Esophagus muscularis mucosa (tissue), 4 donors: ENCODE measurements at regions not wholly inside any gene's neighbourhood (a gene's known extent, or its start where the extent isn't known, plus 50 kb on each side); places are given as distances from the start of the nearest gene placed in this dataset.
A peak's percentile ranks its signal among the peaks of the same experiment; 100 is the strongest.

Experiments
- DNase-seq: peaks from one replicate; pipeline ENCODE4 v3.0.0-alpha.2; 2017; ENCODE audit errors: extremely low spot score
- H3K27ac ChIP-seq, 4 donors: fragments of 200-600 bp; sonication (generic); replicated peaks in 1 of 4; 1 replicate in 3 of 4; 2 replicates in 1 of 4; pipeline ENCODE4 v1.5.1; 2016 to 2019; ENCODE audit warnings: mild to moderate bottlenecking in 1 of 4
- H3K27me3 ChIP-seq, 4 donors: fragments of 200-600 bp; sonication (generic); one replicate each; pipeline versions ENCODE4 v1.5.1 to v1.6.0; 2016 to 2019
- H3K36me3 ChIP-seq, 4 donors: fragments of 200-600 bp; sonication (generic); one replicate each; pipeline ENCODE4 v1.5.1; 2016 to 2019
- H3K4me1 ChIP-seq, 4 donors: fragments of 200-600 bp; sonication (generic); one replicate each; pipeline ENCODE4 v1.5.1; 2016 to 2019
- H3K4me3 ChIP-seq, 4 donors: fragments of 200-600 bp; sonication (generic); 1 replicate in 2 of 4; 2 replicates in 2 of 4; pipeline ENCODE4 v1.5.1; 2016 to 2019; ENCODE audit warnings: mild to moderate bottlenecking in 4 of 4, moderate library complexity in 1 of 4
- H3K9me3 ChIP-seq, 4 donors: fragments of 200-600 bp; sonication (generic); 1 replicate in 3 of 4; 2 replicates in 1 of 4; pipeline ENCODE4 v1.5.1; 2016 to 2019
- CTCF ChIP-seq, 3 experiments: fragments of 200-600 bp in 2 of 3; fragments of 450-650 bp in 1 of 3; sonication (generic) in 2 of 3; IDR thresholded peaks; one replicate each; pipeline ENCODE4 v1.5.1; 2017 to 2019; ENCODE audit warnings: antibody characterized with exemption in 3 of 3, mild to moderate bottlenecking in 2 of 3, moderate library complexity in 1 of 3
- EP300 ChIP-seq: sonication (generic); formaldehyde crosslinking; IDR thresholded peaks from one replicate; pipeline ENCODE4 v1.6.1; 2017; ENCODE audit warnings: antibody characterized with exemption
- POLR2A ChIP-seq: fragments of 450-650 bp; IDR thresholded peaks from one replicate; pipeline ENCODE4 v1.6.1; 2017; ENCODE audit warnings: antibody characterized with exemption, moderate library complexity, mild to moderate bottlenecking, low read depth
- POLR2AphosphoS5 ChIP-seq, 2 donors: sonication (generic); formaldehyde crosslinking; IDR thresholded peaks; one replicate each; pipeline ENCODE4 v1.6.1; 2017; ENCODE audit warnings: antibody characterized with exemption in 2 of 2
- WGBS: methylation state at CpG from one replicate; pipeline ENCODE4 v1.1.5; 2018; 5-methylcytosine and 5-hydroxymethylcytosine counted together
- intact Hi-C: fragments of 100-400 bp; cut with DNase I; formaldehyde crosslinking; loops from one replicate; pipeline ENCODE4 v1.15.1; 2023

DNA sequence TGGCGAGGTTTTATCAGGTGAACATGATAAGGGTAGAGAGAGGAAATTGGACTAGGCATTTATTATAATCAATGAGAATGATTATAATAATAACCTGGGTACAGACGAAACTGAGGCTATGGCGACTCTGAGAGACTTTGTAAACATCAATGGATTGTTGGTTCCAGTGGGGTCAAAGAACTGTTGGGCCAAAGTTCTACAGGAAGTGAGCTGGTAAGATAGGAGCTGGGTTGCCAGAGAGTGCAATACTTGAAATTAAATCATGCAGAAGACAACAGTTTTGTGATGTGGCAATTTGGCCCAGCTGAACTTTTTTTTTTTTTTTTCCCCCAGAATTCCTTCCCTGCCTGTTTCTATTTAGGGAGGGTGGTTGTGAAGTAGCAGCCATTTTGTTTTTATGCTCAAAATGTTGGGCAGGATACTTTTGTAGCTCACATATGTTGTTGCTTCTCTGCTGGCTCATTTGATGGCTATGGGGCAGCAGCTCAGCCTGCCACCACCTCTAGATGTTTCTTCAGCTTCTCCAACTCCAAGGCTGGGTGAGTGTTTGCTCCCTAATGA lies 286.5 kb upstream of the B3GALT2 start:
- no peaks in the 10 kb centered on the region for H3K9me3 ChIP-seq
- no peak for TF ChIP-seq POLR2AphosphoS5 (IDR thresholded peaks at IDR 0.05)
- TF ChIP-seq EP300, result no peak
- no peak for TF ChIP-seq POLR2A
- H3K4me3 ChIP-seq, result no peak overlapping the region
- no peaks in the 10 kb centered on the region for H3K4me1 ChIP-seq
- intact Hi-C loops, result no loop called here
- H3K27me3 ChIP-seq, result no peaks in the 10 kb centered on the region
- H3K27ac ChIP-seq, result no peak overlapping the region
- H3K36me3 ChIP-seq, result no peaks in the 10 kb centered on the region
- DNase-seq, result no peak
- whole genome bisulfite sequencing, result 92% methylated on average over 3 of the region's 3 CpGs

DNA sequence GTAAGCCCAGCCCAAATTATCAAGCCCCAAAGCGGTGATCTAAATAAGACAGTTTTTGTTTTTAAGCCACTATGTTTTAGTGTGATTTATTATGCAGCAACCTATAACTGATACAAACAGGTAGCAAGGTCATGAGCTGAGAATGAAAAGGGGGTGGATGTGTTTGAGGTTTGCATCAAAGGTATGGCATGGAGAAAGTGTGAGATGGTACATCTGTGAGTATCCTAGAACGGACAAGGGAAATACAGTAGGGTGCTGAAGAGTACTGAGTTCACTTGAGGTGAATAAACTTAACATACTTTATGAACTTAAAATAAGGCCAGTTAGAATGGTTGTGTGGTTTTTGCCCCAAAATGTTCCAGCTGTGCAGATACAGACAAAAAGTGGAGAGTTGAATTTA lies 286.0 kb upstream of the B3GALT2 start:
- DNase-seq, result no peak
- Histone ChIP-seq H3K4me1 (no peaks in the 10 kb centered on the region), H3K27me3 (no peaks in the 10 kb centered on the region), H3K4me3 (no peak overlapping the region), H3K9me3 (no peaks in the 10 kb centered on the region), H3K27ac (no peak overlapping the region), H3K36me3 (no peaks in the 10 kb centered on the region)
- WGBS, result 97% methylated on average over 2 of the region's 2 CpGs
- intact Hi-C loops, result no loop called here
- no peak for TF ChIP-seq POLR2AphosphoS5 (IDR thresholded peaks at IDR 0.05)
- no peak for TF ChIP-seq CTCF (IDR thresholded peaks at IDR 0.05)
- TF ChIP-seq POLR2A, result no peak
- TF ChIP-seq EP300, result no peak

GRCh38 chr1:193471981-193472380 lies 285.6 kb upstream of the B3GALT2 start:
- Histone ChIP-seq H3K27ac (no peak overlapping the region), H3K27me3 (no peaks in the 10 kb centered on the region), H3K36me3 (no peaks in the 10 kb centered on the region), H3K4me3 (no peak overlapping the region), H3K9me3 (no peaks in the 10 kb centered on the region), H3K4me1 (no peaks in the 10 kb centered on the region)
- TF ChIP-seq EP300 (no peak), POLR2A (no peak), POLR2AphosphoS5 (IDR thresholded peaks at IDR 0.05) (no peak), CTCF (IDR thresholded peaks at IDR 0.05) (no peak)
- 93% methylated on average over 2 of the region's 2 CpGs for WGBS
- no peak for DNase-seq
- intact Hi-C loops, result no loop called here

- intact Hi-C loops, result no loop called here
- Histone ChIP-seq H3K27ac (no peak overlapping the region), H3K4me3 (no peak overlapping the region), H3K4me1 (no peaks in the 10 kb centered on the region), H3K27me3 (no peaks in the 10 kb centered on the region), H3K36me3 (no peaks in the 10 kb centered on the region), H3K9me3 (no peaks in the 10 kb centered on the region)
- no peak for TF ChIP-seq POLR2A
- TF ChIP-seq CTCF (IDR thresholded peaks at IDR 0.05), result no peak
- TF ChIP-seq POLR2AphosphoS5 (IDR thresholded peaks at IDR 0.05), result no peak
- no peak for TF ChIP-seq EP300
- WGBS, result 87% methylated on average over 5 of the region's 5 CpGs
- no peak for DNase-seq
Observed at GRCh38 chr1:193463326-193463932, 277.0 kb upstream of the B3GALT2 start.

- intact Hi-C loops, result no loop called here
Observed at GRCh38 chr1:193462629-193463320, 276.4 kb upstream of the B3GALT2 start.

More at GRCh38 chr1:193462629-193463320, 276.4 kb upstream of the B3GALT2 start:
- WGBS, result 62% methylated on average over 5 of the region's 5 CpGs
- H3K27ac ChIP-seq, result no peak overlapping the region
- H3K9me3 ChIP-seq, result no peaks in the 10 kb centered on the region
- H3K36me3 ChIP-seq, result no peaks in the 10 kb centered on the region
- H3K27me3 ChIP-seq, result no peaks in the 10 kb centered on the region
- H3K4me3 ChIP-seq, result peak overlapping the region in 1 of 4 donors; percentile 6
- no peak for DNase-seq
- TF ChIP-seq CTCF (IDR thresholded peaks at IDR 0.05), result no peak
- no peak for TF ChIP-seq EP300
- no peak for TF ChIP-seq POLR2A
- TF ChIP-seq POLR2AphosphoS5 (IDR thresholded peaks at IDR 0.05), result no peak
- H3K4me1 ChIP-seq, result no peaks in the 10 kb centered on the region
